ENCODE measurements at regions not wholly inside any gene's neighbourhood (a gene's known extent, or its start where the extent isn't known, plus 50 kb on each side); places are given as distances from the start of the nearest gene placed in this dataset.

- Histone ChIP-seq H2BK120ac (ENCODE audit: low read depth, low read length, poor library complexity, severe bottlenecking) (no peak overlapping the region), H2AK5ac (ENCODE audit: insufficient read length, low read length) (no peak overlapping the region), H2BK5ac (ENCODE audit: insufficient read length, low read length) (no peak overlapping the region), H4K8ac (replicated peaks; ENCODE audit: insufficient read length, low read depth, low read length) (no peak overlapping the region), H3K23ac (ENCODE audit: insufficient read length, low read depth, low read length) (no peak overlapping the region), H3K27me3 (ENCODE audit: insufficient read depth, low read length) (no peaks in the 10 kb centered on the region), H3K9ac (ENCODE audit: extremely low read depth, insufficient read length, low read length) (no peak overlapping the region), H3K18ac (ENCODE audit: insufficient read length, low read depth, low read length) (no peak overlapping the region), H3K4me1 (ENCODE audit: insufficient read depth, low read length) (no peaks in the 10 kb centered on the region), H3K14ac (ENCODE audit: insufficient read depth, low read length) (no peak overlapping the region), H3K4me2 (ENCODE audit: insufficient read depth, insufficient read length, low read length) (no peak overlapping the region), H3K79me2 (ENCODE audit: insufficient read depth, low read length) (no peaks in the 10 kb centered on the region), H2BK15ac (ENCODE audit: low read depth, low read length) (no peak overlapping the region; the same call in 1 of the 2 replicates), H3T11ph (ENCODE audit: low read length) (no peak overlapping the region), H2BK12ac (ENCODE audit: insufficient read length, low read depth, low read length) (no peak overlapping the region), H4K20me1 (ENCODE audit: control insufficient read depth, insufficient read depth, insufficient read length) (no peaks in the 10 kb centered on the region), H2BK20ac (ENCODE audit: low read depth, low read length, poor library complexity, severe bottlenecking) (no peak overlapping the region), H4K5ac (ENCODE audit: insufficient read length, low read depth, low read length) (no peak overlapping the region), H4K91ac (ENCODE audit: insufficient read length, low read depth, low read length) (no peak overlapping the region), H3K79me1 (ENCODE audit: insufficient read depth, low read depth, low read length, poor library complexity, severe bottlenecking) (no peaks in the 10 kb centered on the region), H3K23me2 (ENCODE audit: insufficient read length, low read depth, low read length, poor library complexity, severe bottlenecking) (no peaks in the 10 kb centered on the region), H3K27ac (ENCODE audit: insufficient read length, low read depth, low read length) (no peak overlapping the region), H3K9me3 (ENCODE audit: control insufficient read depth, low read depth, low read length) (no peaks in the 10 kb centered on the region), H3K4ac (ENCODE audit: low read depth, low read length) (no peak overlapping the region), H3K56ac (ENCODE audit: insufficient read length, low read depth, low read length) (no peak overlapping the region), H2AFZ (ENCODE audit: low read length) (no peak overlapping the region)
- Mint-ChIP-seq H3K4me1 (no peaks in the 10 kb centered on the region), H3K4me3 (no peak overlapping the region), H3K36me3 (ENCODE audit: insufficient read depth in 1 of 3, low read depth in 3 of 3) (no peaks in the 10 kb centered on the region), H3K27me3 (ENCODE audit: low read depth) (no peaks in the 10 kb centered on the region), H3K27ac (no peak overlapping the region), H3K9me3 (no peaks in the 10 kb centered on the region)
- no CpG with 5 or more reads among the region's 3 CpGs for WGBS (ENCODE audit: extremely low coverage, insufficient read length, low lambda C conversion rate)
- TF ChIP-seq CTCF (conservative IDR thresholded peaks at IDR 0.05), result no peak
- DNase-seq, result no peak
These were observed 143.9 kb upstream of the CDH20 start for GRCh38 chr18:61189376-61189775.
